Naive thymus-derived CD4-positive, alpha-beta T cell (primary cell): ENCODE measurements at regions not wholly inside any gene's neighbourhood (a gene's known extent, or its start where the extent isn't known, plus 50 kb on each side); places are given as distances from the start of the nearest gene placed in this dataset.

ENCODE experiments used
- ATAC-seq: fragments of 150-1000 bp; cut with Tn5 transposase; 2 replicates; pipeline ENCODE4 v1.10.0; 2021; ENCODE audit warnings: mild to moderate bottlenecking, moderate library complexity
- CTCF ChIA-PET: fragments of 350-600 bp; sonication (Branson Sonifier 250); formaldehyde crosslinking; loops from one replicate; lab custom pipeline; 2021; ENCODE audit warnings: antibody characterized with exemption; lab: Charles Lee
- POLR2A ChIA-PET: fragments of 350-600 bp; sonication (Branson Sonifier 250); formaldehyde crosslinking; loops from one replicate; lab custom pipeline; 2021; ENCODE audit warnings: antibody characterized with exemption, inconsistent platforms; lab: Charles Lee
- DNase-seq, 9 donors: peaks; one replicate each; pipeline versions ENCODE4 v3.0.0 to v3.0.0-alpha.2; 2020 to 2022; ENCODE audit warnings: mixed read lengths in 1 of 9
- H3K27ac ChIP-seq: one replicate; pipeline ENCODE4 v1.7.0; 2013; ENCODE audit warnings: mild to moderate bottlenecking, low read depth, low read length, moderate library complexity
- H3K27me3 ChIP-seq, 2 donors: one replicate each; pipeline ENCODE4 v1.7.0; 2013; ENCODE audit warnings: low read length in 2 of 2, mild to moderate bottlenecking in 2 of 2, moderate library complexity in 2 of 2; ENCODE audit not compliant: control insufficient read depth in 2 of 2, insufficient read depth in 2 of 2
- H3K36me3 ChIP-seq, 3 experiments: 1 replicate in 2 of 3; 2 replicates in 1 of 3; pipeline ENCODE4 v1.7.0; 2013; ENCODE audit warnings: low read length in 3 of 3, mild to moderate bottlenecking in 3 of 3, moderate library complexity in 1 of 3; ENCODE audit not compliant: insufficient read depth in 3 of 3, control insufficient read depth in 2 of 3
- H3K4me1 ChIP-seq, 2 donors: one replicate each; pipeline ENCODE4 v1.7.0; 2013; ENCODE audit warnings: low read length in 2 of 2, mild to moderate bottlenecking in 2 of 2, moderate library complexity in 1 of 2; ENCODE audit not compliant: control insufficient read depth in 2 of 2, insufficient read depth in 2 of 2
- H3K4me3 ChIP-seq: 2 replicates; pipeline ENCODE4 v1.7.0; 2013; ENCODE audit warnings: mild to moderate bottlenecking, low read length
- H3K9me3 ChIP-seq, 3 experiments: 1 replicate in 2 of 3; 2 replicates in 1 of 3; pipeline ENCODE4 v1.7.0; 2013; ENCODE audit warnings: low read length in 3 of 3; ENCODE audit not compliant: control insufficient read depth in 2 of 3
- H3K27ac Mint-ChIP-seq, 9 donors: one replicate each; pipeline ENCODE4 v1.8.0; 2020 to 2022; ENCODE audit warnings: mixed read lengths in 9 of 9, mild to moderate bottlenecking in 8 of 9, moderate library complexity in 5 of 9, inconsistent platforms in 2 of 9
- H3K27me3 Mint-ChIP-seq, 5 donors: one replicate each; pipeline ENCODE4 v1.8.0; 2021 to 2022; ENCODE audit warnings: mixed read lengths in 5 of 5, mild to moderate bottlenecking in 1 of 5
- H3K36me3 Mint-ChIP-seq, 5 donors: one replicate each; pipeline ENCODE4 v1.8.0; 2020 to 2022; ENCODE audit warnings: mixed read lengths in 5 of 5, mild to moderate bottlenecking in 3 of 5, inconsistent platforms in 1 of 5
- H3K4me1 Mint-ChIP-seq, 7 donors: one replicate each; pipeline ENCODE4 v1.8.0; 2020 to 2022; ENCODE audit warnings: mixed read lengths in 7 of 7, mild to moderate bottlenecking in 3 of 7, inconsistent platforms in 1 of 7
- H3K4me3 Mint-ChIP-seq, 10 donors: one replicate each; pipeline ENCODE4 v1.8.0; 2020 to 2022; ENCODE audit warnings: mild to moderate bottlenecking in 10 of 10, mixed read lengths in 10 of 10, moderate library complexity in 6 of 10, inconsistent platforms in 2 of 10
- H3K9me3 Mint-ChIP-seq, 11 donors: one replicate each; pipeline ENCODE4 v1.8.0; 2020 to 2022; ENCODE audit warnings: mixed read lengths in 11 of 11, mild to moderate bottlenecking in 4 of 11, inconsistent platforms in 1 of 11, moderate library complexity in 1 of 11
- intact Hi-C, 2 donors: fragments of 100-400 bp; cut with micrococcal nuclease; formaldehyde crosslinking; loops; one replicate each; pipeline ENCODE4 v1.15.1; 2023

GRCh38 chr20:22385602-22386305 lies 198.6 kb downstream of the FOXA2 start:
- no peaks in the 10 kb centered on the region for H3K27me3 ChIP-seq
- DNase-seq (no peak), ATAC-seq (no peak)
- no peak overlapping the region for H3K27ac ChIP-seq
- no peak overlapping the region for H3K4me3 ChIP-seq
- H3K4me3 Mint-ChIP-seq = no peak overlapping the region
- peaks cover 0 to 5% (median 0%) of the 10 kb centered on the region in 5 donors for H3K27me3 Mint-ChIP-seq
- ChIA-PET CTCF (no interaction called here), POLR2A (no interaction called here)
- no peaks in the 10 kb centered on the region for H3K9me3 ChIP-seq
- no peak overlapping the region for H3K27ac Mint-ChIP-seq
- H3K4me1 Mint-ChIP-seq = no peaks in the 10 kb centered on the region
- H3K4me1 ChIP-seq = no peaks in the 10 kb centered on the region
- H3K9me3 Mint-ChIP-seq = peaks cover 0 to 4% (median 0%) of the 10 kb centered on the region in 11 donors
- no peaks in the 10 kb centered on the region for H3K36me3 ChIP-seq
- H3K36me3 Mint-ChIP-seq = no peaks in the 10 kb centered on the region
- intact Hi-C loops = no loop called here

- POLR2A ChIA-PET = no interaction called here
- Mint-ChIP-seq H3K4me3 (no peak overlapping the region), H3K27ac (no peak overlapping the region), H3K4me1 (no peaks in the 10 kb centered on the region), H3K36me3 (no peaks in the 10 kb centered on the region), H3K9me3 (peaks cover 0 to 4% (median 0%) of the 10 kb centered on the region in 11 donors), H3K27me3 (peaks cover 0 to 5% (median 0%) of the 10 kb centered on the region in 5 donors)
- Histone ChIP-seq H3K4me3 (no peak overlapping the region), H3K27ac (no peak overlapping the region), H3K4me1 (no peaks in the 10 kb centered on the region), H3K27me3 (no peaks in the 10 kb centered on the region), H3K36me3 (no peaks in the 10 kb centered on the region), H3K9me3 (no peaks in the 10 kb centered on the region)
- no peak for DNase-seq
- ATAC-seq = no peak
- CTCF ChIA-PET = no interaction called here
- intact Hi-C loops = no loop called here
Measured at GRCh38 chr20:22384978-22385377, 199.4 kb downstream of the FOXA2 start.

GRCh38 chr20:22383156-22383555 lies 201.2 kb downstream of the FOXA2 start:
- Histone ChIP-seq H3K27me3 (no peaks in the 10 kb centered on the region), H3K36me3 (no peaks in the 10 kb centered on the region), H3K4me1 (no peaks in the 10 kb centered on the region), H3K27ac (no peak overlapping the region), H3K9me3 (no peaks in the 10 kb centered on the region), H3K4me3 (no peak overlapping the region)
- ChIA-PET CTCF (no interaction called here), POLR2A (no interaction called here)
- Mint-ChIP-seq H3K4me1 (no peaks in the 10 kb centered on the region), H3K27ac (no peak overlapping the region), H3K36me3 (no peaks in the 10 kb centered on the region), H3K27me3 (peaks cover 0 to 5% (median 0%) of the 10 kb centered on the region in 5 donors), H3K9me3 (peaks cover 0 to 6% (median 0%) of the 10 kb centered on the region in 11 donors), H3K4me3 (no peak overlapping the region)
- intact Hi-C loops = no loop called here
- no peak for DNase-seq
- no peak for ATAC-seq

- no peak for DNase-seq
- Mint-ChIP-seq H3K27ac (no peak overlapping the region), H3K9me3 (peaks cover 0 to 8% (median 0%) of the 10 kb centered on the region in 11 donors), H3K27me3 (peaks cover 0 to 5% (median 0%) of the 10 kb centered on the region in 5 donors), H3K4me3 (no peak overlapping the region), H3K4me1 (no peaks in the 10 kb centered on the region), H3K36me3 (no peaks in the 10 kb centered on the region)
- no peaks in the 10 kb centered on the region for H3K27me3 ChIP-seq
- H3K9me3 ChIP-seq = no peaks in the 10 kb centered on the region
- no peak overlapping the region for H3K27ac ChIP-seq
- ChIA-PET CTCF (no interaction called here), POLR2A (no interaction called here)
- no peaks in the 10 kb centered on the region for H3K4me1 ChIP-seq
- no peak for ATAC-seq
- H3K4me3 ChIP-seq = no peak overlapping the region
- intact Hi-C loops = no loop called here
- no peaks in the 10 kb centered on the region for H3K36me3 ChIP-seq
Measured at GRCh38 chr20:22382742-22383141, 201.6 kb downstream of the FOXA2 start.

GRCh38 chr20:22381812-22382416 lies 202.5 kb downstream of the FOXA2 start:
- intact Hi-C loops = no loop called here
- Mint-ChIP-seq H3K27ac (no peak overlapping the region), H3K4me3 (no peak overlapping the region)

GRCh38 chr20:22379472-22379871 lies 204.9 kb downstream of the FOXA2 start:
- no peaks in the 10 kb centered on the region for H3K4me1 Mint-ChIP-seq
- peaks cover 0 to 7% (median 0%) of the 10 kb centered on the region in 11 donors for H3K9me3 Mint-ChIP-seq
- H3K36me3 Mint-ChIP-seq = no peaks in the 10 kb centered on the region
- ATAC-seq (no peak), DNase-seq (no peak)
- H3K27me3 Mint-ChIP-seq = peaks cover 0 to 3% (median 0%) of the 10 kb centered on the region in 5 donors
- no peaks in the 10 kb centered on the region for H3K27me3 ChIP-seq
- no peak overlapping the region for H3K4me3 Mint-ChIP-seq
- no peaks in the 10 kb centered on the region for H3K4me1 ChIP-seq
- no peak overlapping the region for H3K27ac ChIP-seq
- ChIA-PET CTCF (no interaction called here), POLR2A (no interaction called here)
- H3K4me3 ChIP-seq = no peak overlapping the region
- H3K36me3 ChIP-seq = no peaks in the 10 kb centered on the region
- intact Hi-C loops = no loop called here
- no peak overlapping the region for H3K27ac Mint-ChIP-seq
- no peaks in the 10 kb centered on the region for H3K9me3 ChIP-seq

More at GRCh38 chr20:22381812-22382416, 202.5 kb downstream of the FOXA2 start:
- Mint-ChIP-seq H3K9me3 (peaks cover 0 to 7% (median 0%) of the 10 kb centered on the region in 11 donors), H3K36me3 (no peaks in the 10 kb centered on the region), H3K27me3 (peaks cover 0 to 5% (median 0%) of the 10 kb centered on the region in 5 donors), H3K4me1 (no peaks in the 10 kb centered on the region)
- Histone ChIP-seq H3K36me3 (no peaks in the 10 kb centered on the region), H3K27ac (no peak overlapping the region), H3K27me3 (no peaks in the 10 kb centered on the region), H3K4me1 (no peaks in the 10 kb centered on the region), H3K9me3 (no peaks in the 10 kb centered on the region), H3K4me3 (no peak overlapping the region)
- POLR2A ChIA-PET = no interaction called here
- no peak for DNase-seq
- no peak for ATAC-seq
- CTCF ChIA-PET = no interaction called here
